HG02852 (cell line): ENCODE measurements at regions not wholly inside any gene's neighbourhood (a gene's known extent, or its start where the extent isn't known, plus 50 kb on each side); places are given as distances from the start of the nearest gene placed in this dataset.

Experiments
- ATAC-seq: cut with Tn5 transposase; IDR thresholded peaks from one replicate; pipeline ENCODE4 v1.9.1; 2021; ENCODE audit warnings: mild to moderate bottlenecking, moderate library complexity; ENCODE audit not compliant: unreplicated experiment

DNA sequence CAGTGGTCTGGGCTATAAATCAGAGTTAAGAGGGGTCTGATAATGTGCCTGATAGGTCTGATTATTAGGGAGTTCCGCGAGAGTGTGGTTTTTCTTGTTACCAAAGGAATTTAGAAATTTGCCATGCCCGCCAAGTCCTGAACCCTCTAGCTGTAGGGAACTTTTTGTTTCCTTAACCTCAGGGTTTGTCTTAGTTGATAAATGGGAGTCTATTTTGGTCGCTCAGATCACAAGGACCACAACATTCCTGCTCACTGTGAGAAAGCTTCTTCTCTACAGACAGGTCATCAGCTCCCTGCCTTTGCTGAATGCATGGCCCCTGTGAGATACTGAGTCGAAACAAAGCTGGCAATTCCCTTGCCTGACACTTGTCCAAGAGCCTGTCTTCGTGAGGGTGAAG, 497.8 kb downstream of the HS3ST4 start:
- no peak for ATAC-seq

DNA sequence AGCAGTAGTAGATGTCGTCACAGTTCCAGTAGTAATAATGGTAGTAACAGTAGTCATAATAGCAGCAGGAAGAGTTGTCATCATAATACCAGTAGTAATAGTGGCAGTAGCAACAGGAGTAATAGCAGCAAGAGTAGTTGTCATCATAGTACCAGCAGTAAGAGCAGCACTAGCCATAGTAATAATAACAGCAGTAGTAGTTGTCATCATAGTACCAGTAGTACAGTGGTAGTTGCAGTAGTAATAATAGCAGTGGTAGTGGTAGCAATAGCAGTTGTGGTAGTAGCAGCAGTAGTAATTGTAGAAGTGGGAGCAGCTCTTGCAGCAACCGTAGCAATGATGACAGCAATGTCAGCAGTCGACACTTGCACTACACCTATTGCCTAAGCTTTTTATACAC, 502.8 kb downstream of the HS3ST4 start:
- ATAC-seq: no peak

DNA sequence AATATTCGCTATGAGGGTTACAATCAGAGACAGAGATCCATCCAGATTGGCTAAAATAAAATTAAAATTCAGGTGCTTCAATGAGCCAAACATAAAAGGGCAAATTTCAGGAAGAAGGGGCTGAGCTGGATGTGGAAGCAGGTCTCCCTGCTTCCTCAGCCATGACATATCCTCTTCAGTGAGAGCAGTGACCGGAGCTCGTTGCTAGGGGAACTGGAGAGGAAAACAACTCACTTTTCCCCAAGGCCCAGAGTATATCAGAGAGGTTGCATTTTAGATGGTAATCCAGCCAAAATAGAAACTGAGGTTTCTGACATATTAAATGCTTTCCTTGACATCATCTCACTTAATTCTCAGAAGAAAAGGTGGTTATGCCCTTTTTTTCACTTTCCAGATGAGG, 503.5 kb downstream of the HS3ST4 start:
- no peak for ATAC-seq

DNA sequence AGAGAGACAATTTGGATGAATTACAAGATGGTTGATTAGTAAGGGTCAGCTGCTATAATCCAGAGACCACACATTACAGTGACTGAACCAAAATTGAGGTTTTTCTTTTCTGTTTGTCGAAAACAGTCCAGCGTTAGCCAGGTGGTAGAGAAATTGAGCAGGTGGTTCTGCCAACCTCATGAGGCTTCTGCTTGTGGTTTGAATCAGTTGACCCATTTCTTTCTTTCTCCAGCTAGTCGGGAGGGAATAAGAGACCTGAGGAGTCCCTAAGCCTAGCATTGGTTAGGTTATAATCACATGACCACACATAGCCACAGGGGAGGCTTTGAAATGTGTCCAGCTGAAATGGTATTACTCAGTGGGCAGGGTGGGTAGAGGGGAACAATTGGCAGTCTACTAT, 504.6 kb downstream of the HS3ST4 start:
- no peak for ATAC-seq

DNA sequence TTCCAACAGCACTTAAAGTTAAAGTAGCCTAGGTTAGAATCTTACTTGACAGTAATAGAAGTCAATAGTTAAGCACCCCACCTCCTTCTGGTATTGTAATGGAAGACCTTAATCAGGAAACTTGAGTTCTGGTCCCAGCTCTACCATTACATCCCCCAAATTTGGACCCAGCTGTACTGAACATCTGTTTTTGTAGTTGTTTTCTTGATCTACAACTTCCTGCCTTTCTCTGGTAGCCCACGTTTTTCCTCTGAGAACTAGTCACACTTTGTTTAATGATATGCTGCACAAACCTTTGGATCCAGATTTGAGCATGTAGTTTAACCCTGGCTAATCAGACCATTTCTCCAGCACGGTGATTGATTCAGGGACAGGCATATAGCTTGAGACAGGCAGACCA, 505.0 kb downstream of the HS3ST4 start:
- no peak for ATAC-seq

DNA sequence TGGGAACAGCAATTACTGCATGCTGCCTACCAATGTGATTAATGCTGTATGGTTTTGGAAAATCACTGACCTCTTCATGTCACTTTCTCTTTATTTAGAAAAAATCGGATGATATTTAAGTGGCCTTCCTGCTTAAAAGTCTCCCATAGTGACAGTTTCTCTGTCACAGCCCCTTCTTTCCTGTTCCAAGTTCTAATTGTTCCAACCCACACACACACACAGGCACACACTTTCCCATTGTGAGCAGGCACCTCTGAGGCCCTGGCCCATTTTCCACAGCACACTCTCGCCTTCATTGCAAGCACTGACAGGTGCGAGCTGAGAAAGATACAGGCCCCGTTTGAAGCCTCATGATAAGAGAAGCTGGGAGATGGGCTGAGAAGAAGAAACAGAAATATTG, 505.9 kb downstream of the HS3ST4 start:
- no peak for ATAC-seq

DNA sequence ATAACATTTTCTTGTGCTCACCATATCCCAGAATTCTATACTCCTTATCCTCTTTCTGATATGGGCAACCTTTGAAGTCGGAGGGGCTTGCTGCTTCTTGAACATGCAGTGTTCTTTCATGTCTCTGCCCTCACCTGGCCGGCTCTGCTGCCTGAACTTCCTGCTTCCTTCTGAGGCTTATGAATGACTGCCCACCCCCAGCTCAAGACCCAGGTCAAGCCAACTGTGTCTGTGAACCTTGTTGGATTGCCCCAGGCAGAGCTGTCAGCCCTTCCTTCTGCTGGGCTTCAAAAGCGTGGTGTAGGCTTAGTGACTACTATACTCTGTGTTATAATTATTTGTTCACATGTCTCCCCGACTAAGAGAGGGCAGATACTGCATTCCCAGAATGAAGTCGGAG, 506.5 kb downstream of the HS3ST4 start:
- ATAC-seq: no peak

DNA sequence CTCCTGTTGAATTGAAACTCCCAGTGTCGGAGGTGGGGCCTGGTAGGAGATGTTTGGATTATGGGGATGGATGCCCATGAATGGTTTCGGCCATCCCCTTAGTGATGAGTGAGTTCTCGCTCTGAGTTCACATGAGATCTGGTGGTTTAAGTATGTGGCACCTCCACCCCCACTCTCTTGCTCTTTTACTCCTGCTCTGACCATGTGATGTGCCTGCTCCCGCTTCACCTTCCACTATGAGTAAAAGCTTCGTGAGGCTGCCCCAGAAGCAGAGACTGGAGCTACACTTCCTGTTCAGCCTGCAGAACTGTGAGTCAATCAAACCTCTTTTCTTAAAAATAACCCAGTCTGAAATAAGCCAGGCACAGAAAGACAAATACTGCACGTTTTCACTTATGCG, 512.4 kb downstream of the HS3ST4 start:
- no peak for ATAC-seq

DNA sequence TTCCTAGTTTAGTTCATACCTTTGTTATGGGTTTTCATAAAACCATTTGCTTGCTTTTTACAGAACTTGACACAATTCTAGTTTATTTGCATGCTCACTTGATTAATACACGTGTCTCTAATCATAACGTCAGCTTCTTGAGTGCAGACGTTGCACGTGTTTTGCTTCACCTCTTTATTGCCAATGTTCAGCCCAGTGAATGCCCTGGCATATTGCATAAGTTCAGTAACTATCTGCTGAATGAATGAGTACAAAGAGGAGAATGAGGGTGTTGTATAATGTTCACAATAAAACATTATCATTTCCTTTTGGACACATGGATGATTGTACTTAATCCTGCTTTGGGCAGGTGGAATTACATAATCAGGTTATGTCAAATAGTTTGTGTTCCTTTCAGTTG, 519.8 kb downstream of the HS3ST4 start:
- no peak for ATAC-seq

DNA sequence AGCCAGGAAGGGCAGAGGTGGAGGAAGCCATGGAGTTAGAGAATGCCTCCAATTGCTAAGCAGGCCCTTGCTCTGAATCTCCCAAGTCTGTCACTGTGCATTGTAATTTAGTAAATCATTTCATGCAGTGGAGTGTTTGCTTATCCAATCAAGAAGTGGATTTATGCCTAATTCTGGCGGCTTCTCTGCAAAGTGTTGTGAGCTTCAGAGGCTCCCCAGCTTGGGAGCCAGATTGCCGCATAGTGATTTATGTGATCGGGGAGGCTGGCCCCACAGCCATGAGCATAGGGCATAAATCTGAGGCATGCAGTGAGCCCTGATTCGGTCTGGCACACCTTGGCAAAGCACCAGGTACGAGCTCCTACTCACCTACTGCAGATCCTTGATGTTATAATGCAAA, 520.8 kb downstream of the HS3ST4 start:
- no peak for ATAC-seq

DNA sequence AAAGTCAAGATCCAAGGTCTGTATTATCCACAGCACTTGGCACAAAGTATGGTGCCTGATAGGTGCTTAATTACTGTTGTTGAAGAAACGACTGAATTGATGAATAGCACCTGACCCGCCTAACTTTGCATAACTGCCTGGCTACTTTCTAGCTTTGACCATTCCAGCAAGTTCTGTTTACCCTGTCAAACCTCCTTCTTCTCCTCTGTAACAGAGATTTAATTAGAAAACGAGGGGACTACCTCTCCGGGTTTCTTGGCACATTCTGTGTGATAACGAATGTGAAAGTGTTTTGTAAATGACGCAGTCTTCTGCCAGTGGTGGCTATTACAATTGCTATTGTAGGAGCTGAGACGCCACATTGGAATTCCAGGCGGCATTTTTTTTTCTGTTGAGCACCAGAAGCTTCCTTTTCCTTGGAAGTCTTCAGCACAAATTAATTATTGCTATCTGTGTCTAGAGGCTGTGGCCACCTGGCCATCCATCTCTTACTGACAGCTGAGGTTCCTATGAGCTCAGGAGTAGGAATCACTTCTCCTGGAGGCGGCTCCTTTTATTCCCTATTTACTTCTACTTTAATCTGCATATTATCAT, 522.9 kb downstream of the HS3ST4 start:
- ATAC-seq: no peak

DNA sequence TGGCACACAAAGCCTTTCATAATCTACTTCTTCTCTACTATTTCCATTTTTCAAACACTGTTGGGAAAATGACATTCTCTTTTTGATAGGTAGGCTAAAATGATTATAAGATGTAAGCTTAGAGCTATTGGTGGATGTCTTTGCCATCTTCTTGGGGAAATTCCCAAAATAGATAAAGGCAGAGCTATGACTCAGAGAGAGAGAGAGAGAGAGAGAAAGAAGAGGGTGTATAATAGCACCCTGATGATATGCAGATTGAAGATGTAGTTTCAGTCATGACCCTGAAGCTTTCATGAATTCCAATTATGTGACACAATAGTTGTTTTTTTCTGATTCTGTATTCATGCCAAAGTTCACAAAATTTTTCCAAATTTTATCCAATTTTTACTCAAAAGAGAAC, 529.1 kb downstream of the HS3ST4 start:
- no peak for ATAC-seq

DNA sequence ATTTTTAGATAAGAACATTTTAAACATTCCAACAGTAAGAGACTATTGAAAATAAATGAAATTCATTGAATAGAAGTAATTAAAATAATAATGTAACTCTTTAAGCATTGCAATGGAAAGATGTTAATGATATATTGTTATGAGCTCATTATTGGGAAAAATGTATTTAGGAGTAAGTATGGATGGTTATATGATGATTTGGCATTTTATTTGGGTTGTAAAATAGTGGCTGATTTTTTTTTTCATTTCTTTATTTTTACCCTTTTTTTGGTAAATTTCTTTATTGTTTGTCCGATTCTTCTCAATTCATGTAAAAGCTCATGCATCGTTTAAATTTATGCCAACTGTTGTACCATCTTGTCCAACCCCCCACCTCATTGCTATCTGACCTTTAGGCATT, 539.9 kb downstream of the HS3ST4 start:
- ATAC-seq: no peak

DNA sequence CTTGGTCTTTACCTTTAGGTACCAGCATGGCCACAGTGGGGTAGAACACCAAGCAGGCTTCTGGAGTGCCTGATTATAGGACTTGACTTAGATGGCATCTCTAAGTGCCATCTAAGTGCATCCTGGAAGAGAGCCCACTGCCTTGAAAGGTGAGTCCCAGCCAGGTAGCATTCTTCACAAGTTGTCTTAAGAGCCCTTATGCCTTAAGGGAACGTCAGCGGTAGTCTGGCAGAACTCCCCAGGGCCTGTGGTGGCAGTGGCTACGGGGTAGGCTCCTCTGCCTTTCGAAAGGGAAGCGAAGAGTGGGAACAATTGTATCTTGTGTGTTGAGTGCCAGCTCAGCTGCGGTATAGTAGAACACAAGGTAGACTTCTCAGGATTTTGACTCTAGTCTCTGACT, 549.0 kb downstream of the HS3ST4 start:
- no peak for ATAC-seq

DNA sequence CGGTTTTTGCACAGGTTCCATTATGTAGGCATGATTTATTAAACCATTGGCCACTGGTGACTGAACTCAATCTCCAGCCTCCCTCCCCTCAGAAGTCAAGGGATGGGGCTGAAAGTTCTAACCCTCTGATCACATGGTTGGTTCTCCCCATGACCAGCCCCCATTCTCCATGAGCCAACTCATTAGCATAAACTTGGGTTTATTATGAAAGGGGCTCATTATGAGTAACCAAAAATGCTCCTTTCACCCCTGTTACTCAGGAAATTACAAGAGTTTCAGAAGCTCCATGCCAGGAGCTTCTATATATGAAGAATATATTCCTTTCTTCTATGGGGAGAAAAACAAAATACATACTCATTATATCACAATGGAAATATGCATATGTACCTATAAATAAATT, 555.3 kb downstream of the HS3ST4 start:
- ATAC-seq: no peak

DNA sequence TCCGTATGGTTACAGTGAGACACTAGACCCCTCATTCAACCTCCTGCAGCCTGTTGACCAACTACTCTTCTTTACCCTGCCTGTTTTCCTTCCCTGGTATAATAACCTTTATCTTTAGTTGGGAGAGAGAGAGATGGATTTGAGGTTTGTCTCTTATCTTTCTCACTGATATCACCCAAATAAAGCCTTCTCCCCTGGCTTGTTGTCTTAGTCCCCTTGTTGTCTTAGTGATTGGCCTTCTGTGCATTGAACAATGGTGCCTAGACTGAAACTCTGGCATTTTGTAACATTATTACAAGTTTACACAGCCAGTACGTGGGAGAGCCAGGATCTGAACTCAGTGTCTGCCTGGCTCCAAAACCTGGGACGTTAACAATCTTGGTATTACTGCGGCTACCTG, 560.8 kb downstream of the HS3ST4 start:
- no peak for ATAC-seq

DNA sequence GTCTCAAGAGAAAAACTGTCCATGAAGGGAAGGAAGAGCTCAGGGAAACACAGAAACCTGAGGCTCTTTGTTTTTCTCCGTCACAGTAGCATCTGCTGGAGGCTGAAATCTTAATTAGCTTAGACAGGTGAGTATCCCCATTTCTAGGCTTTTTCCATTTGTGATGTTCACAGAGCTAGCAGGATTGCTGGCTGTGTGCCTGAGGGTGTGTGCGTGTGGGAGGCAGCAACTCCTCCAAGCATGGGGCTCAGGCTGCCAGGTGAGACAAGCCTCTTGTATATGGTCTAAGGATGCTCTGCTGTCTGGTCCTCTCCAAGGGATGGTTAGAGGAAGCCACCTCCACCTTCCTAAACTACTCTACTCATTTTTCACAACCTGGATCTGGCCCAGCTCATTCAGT, 569.9 kb downstream of the HS3ST4 start:
- ATAC-seq: no peak

DNA sequence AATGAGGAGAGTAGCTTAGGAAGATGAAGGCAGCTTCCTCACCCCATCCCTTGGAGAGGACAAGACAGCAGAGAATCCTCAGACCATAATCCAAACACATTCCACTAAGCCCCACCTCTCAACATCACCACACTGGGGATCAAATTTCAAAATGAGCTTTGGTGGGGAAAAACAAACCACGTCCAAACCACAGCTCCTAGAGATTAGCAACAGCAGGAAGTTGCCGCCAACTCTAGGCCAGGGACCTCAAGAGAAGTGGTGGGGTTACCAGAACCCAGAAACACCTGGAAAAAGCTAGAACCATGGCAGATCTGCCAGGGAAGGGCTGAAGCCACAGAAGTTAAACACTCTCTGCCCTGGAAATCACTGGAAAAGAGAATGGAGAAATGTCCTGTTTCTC, 571.6 kb downstream of the HS3ST4 start:
- no peak for ATAC-seq

DNA sequence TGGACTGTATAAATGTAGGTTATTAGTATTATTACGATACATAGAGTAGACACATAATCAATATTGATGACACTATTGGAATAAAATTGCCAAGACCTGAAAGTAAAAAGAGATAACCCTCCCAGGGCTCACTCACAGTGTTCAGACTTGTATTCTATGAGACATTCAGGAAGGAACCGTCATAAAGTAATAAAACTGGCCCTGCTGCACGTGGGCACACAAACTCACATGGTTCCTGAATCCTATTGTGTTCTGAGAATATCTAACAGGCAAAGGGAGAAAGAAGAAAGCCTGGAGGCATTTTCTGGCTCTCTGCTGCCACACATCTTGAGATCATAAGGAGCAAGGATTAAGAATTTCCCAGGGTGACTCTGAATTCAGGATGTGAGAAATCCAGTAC, 575.9 kb downstream of the HS3ST4 start:
- ATAC-seq: no peak

DNA sequence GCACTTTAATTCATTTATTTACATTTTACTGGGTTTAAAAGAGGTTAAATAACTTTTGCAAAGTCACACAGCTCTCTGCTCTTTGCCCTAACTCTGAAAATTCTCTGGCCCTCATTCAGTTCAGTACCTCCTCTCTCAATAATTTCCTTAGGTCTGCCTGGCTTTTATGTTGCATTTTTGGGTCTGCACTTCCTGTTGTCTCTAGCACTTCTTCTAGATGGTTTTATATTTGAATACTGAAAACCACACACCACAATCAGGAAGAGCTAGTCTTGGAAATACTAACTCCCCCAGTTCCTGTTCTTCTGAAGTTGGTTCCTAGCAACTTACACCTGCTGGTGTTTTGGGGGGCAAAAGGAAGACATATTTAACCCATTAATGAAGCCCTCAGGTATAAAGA, 577.9 kb downstream of the HS3ST4 start:
- ATAC-seq: no peak

DNA sequence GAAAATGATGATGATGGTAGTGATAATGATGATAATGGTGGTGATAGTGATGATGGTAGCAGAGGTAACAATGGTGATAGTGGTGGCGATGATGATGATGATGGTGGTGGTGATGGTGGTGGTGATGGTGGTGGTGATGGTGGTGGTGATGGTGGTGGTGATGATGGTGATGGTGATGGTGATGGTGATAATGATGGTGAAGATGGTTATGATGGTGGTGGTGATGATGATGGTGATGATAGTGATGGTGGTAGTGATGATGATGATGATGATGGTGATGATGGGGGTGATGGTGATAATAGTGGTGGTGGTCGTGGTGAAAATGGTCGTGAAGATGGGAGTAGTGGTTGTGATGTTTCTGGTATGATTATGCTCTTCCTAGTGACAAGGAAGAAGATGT, 581.8 kb downstream of the HS3ST4 start:
- no peak for ATAC-seq

DNA sequence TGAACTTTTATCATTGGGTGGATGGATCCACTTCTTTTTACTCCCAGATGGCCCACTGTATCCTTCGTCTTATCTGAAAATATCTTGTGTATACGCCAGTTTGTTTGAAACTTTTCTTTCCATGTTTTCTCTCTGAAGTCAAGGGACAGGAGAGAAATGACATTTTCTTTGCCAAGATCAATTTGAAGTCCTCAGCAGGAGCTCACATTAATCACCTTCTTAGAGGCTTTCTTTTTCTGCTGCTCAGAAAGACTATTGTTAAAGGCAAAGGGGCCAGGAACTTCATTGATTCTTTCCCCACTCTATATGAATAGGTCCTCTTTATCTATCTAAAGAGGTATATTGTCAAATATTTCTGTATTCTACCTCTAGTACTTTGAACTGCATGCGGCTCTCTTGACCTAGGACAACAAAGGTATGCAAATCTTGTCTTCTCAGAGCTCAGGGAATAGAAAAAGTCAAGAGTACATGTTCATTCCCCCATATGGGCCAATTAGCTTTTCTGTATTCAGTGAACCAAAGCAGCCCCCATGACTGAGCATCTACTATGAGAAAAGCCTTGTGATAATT, 583.3 kb downstream of the HS3ST4 start:
- no peak for ATAC-seq

DNA sequence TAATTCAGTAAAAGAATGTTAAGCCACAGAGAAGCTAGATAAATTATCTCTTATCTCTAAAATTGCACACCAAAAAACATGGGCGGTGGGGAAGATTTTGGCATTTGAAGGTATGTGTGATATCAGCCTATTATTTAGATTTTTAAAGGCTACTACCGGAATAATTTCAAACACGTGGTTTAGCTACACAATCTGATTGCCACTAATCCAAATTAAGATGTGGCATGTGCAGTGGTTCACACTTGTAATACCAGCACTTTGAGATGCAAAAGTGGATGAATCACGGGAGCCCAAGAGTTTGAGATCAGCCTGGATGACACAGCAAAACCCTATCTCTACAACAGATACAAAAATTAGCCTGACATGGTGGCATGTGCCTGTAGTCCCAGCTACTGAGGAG, 584.5 kb downstream of the HS3ST4 start:
- ATAC-seq: no peak
